ENCODE measurements at regions not wholly inside any gene's neighbourhood (a gene's known extent, or its start where the extent isn't known, plus 50 kb on each side); places are given as distances from the start of the nearest gene placed in this dataset.
A peak's percentile ranks its signal among the peaks of the same experiment; 100 is the strongest.

DNA sequence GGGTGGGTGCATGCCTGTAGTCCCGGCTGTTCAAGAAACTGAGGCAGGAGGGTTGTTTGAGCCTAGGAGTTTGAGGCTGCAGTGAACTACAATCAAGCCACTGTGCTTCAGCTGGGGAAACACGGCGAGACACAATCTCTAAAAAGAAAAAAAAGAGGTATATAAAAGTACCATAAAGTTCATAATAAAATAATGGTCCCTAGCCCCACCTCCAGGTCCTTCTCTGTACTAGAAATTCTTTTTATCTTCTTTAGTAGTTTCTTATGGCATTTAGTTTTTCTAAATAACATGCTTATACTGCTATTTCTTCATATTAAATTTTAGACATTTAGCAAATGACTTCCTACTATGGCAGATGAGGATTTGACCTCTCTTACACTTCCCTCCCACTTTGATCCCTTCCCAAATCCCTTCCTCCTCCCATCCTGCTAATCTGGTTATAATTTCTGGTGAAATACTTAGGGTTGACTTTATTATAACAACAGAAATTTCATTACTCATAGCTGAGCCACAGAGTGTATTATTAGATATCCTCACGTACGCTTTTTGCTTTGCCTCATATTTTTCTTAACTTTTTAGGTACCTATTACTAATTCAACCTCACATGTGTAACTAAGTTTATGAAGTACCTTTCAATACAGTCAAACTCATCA, 94.7 kb downstream of the SLC41A2 start:
- no peak overlapping the region for H3K27ac ChIP-seq
- 78% methylated on average over 5 of the region's 5 CpGs for WGBS (ENCODE audit: insufficient coverage, low coverage, low lambda C conversion rate, missing lambda C conversion rate)
- intact Hi-C loops (cut with DNase I) = no loop called here
- H3K27me3 ChIP-seq = no peaks in the 10 kb centered on the region
- TF ChIP-seq, protein P1, sequence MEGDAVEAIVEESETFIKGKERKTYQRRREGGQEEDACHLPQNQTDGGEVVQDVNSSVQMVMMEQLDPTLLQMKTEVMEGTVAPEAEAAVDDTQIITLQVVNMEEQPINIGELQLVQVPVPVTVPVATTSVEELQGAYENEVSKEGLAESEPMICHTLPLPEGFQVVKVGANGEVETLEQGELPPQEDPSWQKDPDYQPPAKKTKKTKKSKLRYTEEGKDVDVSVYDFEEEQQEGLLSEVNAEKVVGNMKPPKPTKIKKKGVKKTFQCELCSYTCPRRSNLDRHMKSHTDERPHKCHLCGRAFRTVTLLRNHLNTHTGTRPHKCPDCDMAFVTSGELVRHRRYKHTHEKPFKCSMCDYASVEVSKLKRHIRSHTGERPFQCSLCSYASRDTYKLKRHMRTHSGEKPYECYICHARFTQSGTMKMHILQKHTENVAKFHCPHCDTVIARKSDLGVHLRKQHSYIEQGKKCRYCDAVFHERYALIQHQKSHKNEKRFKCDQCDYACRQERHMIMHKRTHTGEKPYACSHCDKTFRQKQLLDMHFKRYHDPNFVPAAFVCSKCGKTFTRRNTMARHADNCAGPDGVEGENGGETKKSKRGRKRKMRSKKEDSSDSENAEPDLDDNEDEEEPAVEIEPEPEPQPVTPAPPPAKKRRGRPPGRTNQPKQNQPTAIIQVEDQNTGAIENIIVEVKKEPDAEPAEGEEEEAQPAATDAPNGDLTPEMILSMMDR (IDR thresholded peaks at IDR 0.05) = no peak
- no peak for TF ChIP-seq POLR2A (IDR thresholded peaks at IDR 0.05)
- no peaks in the 10 kb centered on the region for H3K9me3 ChIP-seq
- H3K36me3 ChIP-seq = no peaks in the 10 kb centered on the region
- H3K4me1 ChIP-seq = peaks cover 0 to 5% (median 0%) of the 10 kb centered on the region in 4 donors
- no peak for ATAC-seq
- no peak for DNase-seq
- no peak overlapping the region for H3K4me3 ChIP-seq

- intact Hi-C loops (cut with DNase I) = no loop called here
- TF ChIP-seq POLR2A (IDR thresholded peaks at IDR 0.05) = no peak
- TF ChIP-seq, protein P1 (IDR thresholded peaks at IDR 0.05) = no peak
- Histone ChIP-seq H3K27ac (no peak overlapping the region), H3K27me3 (no peaks in the 10 kb centered on the region), H3K4me3 (no peak overlapping the region), H3K4me1 (no peaks in the 10 kb centered on the region), H3K9me3 (no peaks in the 10 kb centered on the region), H3K36me3 (peaks cover 0 to 4% (median 0%) of the 10 kb centered on the region in 4 donors)
- 86% methylated on average over 4 of the region's 4 CpGs for WGBS (ENCODE audit: insufficient coverage, low coverage, low lambda C conversion rate, missing lambda C conversion rate)
- DNase-seq (no peak), ATAC-seq (peak in 2 of 4 donors; percentile 32 to 55)
Observed at GRCh38 chr12:104858611-104859543, 99.2 kb downstream of the SLC41A2 start.

- Histone ChIP-seq H3K27ac (no peak overlapping the region), H3K4me1 (no peaks in the 10 kb centered on the region), H3K27me3 (no peaks in the 10 kb centered on the region), H3K9me3 (no peaks in the 10 kb centered on the region), H3K4me3 (no peak overlapping the region), H3K36me3 (peaks cover 0 to 4% (median 0%) of the 10 kb centered on the region in 4 donors)
- DNase-seq = no peak
- intact Hi-C loops (cut with DNase I) = no loop called here
- WGBS (ENCODE audit: insufficient coverage, low coverage, low lambda C conversion rate, missing lambda C conversion rate) = 76% methylated on average over 3 of the region's 3 CpGs
- TF ChIP-seq, protein P1 (IDR thresholded peaks at IDR 0.05) = no peak
- no peak for TF ChIP-seq POLR2A (IDR thresholded peaks at IDR 0.05)
- no peak for ATAC-seq
Observed at GRCh38 chr12:104856531-104856930, 101.6 kb downstream of the SLC41A2 start.

DNA sequence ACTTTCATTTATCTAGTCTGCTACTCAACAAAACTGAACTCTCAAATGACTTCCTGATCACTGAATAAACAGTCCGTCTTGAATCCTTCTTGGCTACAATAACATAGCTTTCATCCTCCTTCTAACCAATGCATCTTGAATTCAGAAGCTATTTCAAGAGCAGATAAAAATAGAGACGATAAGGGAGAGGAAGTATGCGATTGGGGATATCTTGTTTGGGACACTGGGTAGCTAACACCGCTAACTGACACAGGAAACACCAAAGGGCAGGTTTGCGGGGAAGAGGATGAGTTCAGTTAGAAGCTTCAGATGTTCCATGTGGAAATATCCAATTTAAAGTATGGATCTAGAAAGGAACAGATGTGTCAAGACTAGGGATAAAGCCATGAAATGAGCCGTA, 102.5 kb downstream of the SLC41A2 start:
- no peak overlapping the region for H3K27ac ChIP-seq
- peaks cover 0 to 4% (median 0%) of the 10 kb centered on the region in 4 donors for H3K36me3 ChIP-seq
- H3K27me3 ChIP-seq = no peaks in the 10 kb centered on the region
- WGBS (ENCODE audit: insufficient coverage, low coverage, low lambda C conversion rate, missing lambda C conversion rate) = 57% methylated on average over 6 of the region's 6 CpGs
- TF ChIP-seq, protein P1 (IDR thresholded peaks at IDR 0.05) = no peak
- no peak for TF ChIP-seq POLR2A (IDR thresholded peaks at IDR 0.05)
- DNase-seq = no peak
- H3K4me3 ChIP-seq = no peak overlapping the region
- no peaks in the 10 kb centered on the region for H3K9me3 ChIP-seq
- ATAC-seq = peak in 3 of 4 donors; percentile 17 to 58 (median 33)
- intact Hi-C loops (cut with DNase I) = no loop called here
- no peaks in the 10 kb centered on the region for H3K4me1 ChIP-seq
